HCT116 (cell line): ENCODE measurements at regions not wholly inside any gene's neighbourhood (a gene's known extent, or its start where the extent isn't known, plus 50 kb on each side); places are given as distances from the start of the nearest gene placed in this dataset.

Experiments
- ATAC-seq: fragments of 200-7000 bp; cut with Tn5 transposase; 2 replicates; pipeline ENCODE4 v1.9.1; 2020; ENCODE audit warnings: mild to moderate bottlenecking, moderate library complexity
- BruUV-seq: library from RNA; stranded (reverse); fragments of 400-500 nt; replicated peaks from 2 replicates; lab custom pipeline; 2021; lab: Mats Ljungman, UMichigan
- CTCF ChIA-PET: fragments of 300-600 bp; sonication (Branson Sonifier 250); formaldehyde crosslinking; loops from one replicate; lab custom pipeline; 2021; ENCODE audit warnings: antibody characterized with exemption; lab: Charles Lee
- POLR2A ChIA-PET: fragments of 300-600, 350-600 bp; sonication (Branson Sonifier 250); formaldehyde crosslinking; loops from one replicate; lab custom pipeline; 2021; ENCODE audit warnings: antibody characterized with exemption; lab: Charles Lee
- RAD21 ChIA-PET, 2 experiments: fragments of 300-600 bp; sonication (Branson Sonifier 250); formaldehyde crosslinking; loops; one replicate each; lab custom pipeline; 2023; ENCODE audit warnings: low total read pairs in 2 of 2; ENCODE audit not compliant: uncharacterized antibody in 2 of 2, unreplicated experiment in 2 of 2, low non-redundant PET in 1 of 2; lab: Charles Lee
- DNase-seq: peaks from one replicate; pipeline ENCODE4 v3.0.0-alpha.2; 2010; ENCODE audit warnings: low read depth, low spot score
- H2AFZ ChIP-seq: fragments of 200-600 bp; shearing (Covaris generic), sonication (generic); 2 replicates; pipeline ENCODE4 v1.6.1; 2017; ENCODE audit warnings: low read depth, mixed run types, mixed read lengths, antibody characterized with exemption, low read length; ENCODE audit not compliant: poor library complexity, severe bottlenecking
- H3K27ac ChIP-seq: 2 replicates; pipeline ENCODE4 v1.5.1; 2012; ENCODE audit warnings: low read depth, low read length
- H3K27me3 ChIP-seq: fragments of 200-600 bp; sonication (generic); 2 replicates; pipeline ENCODE4 v1.6.1; 2016; ENCODE audit warnings: mixed run types, low read length, mixed read lengths; ENCODE audit not compliant: insufficient read depth
- H3K36me3 ChIP-seq, 2 experiments: fragments of 200-500 bp in 1 of 2; fragments of 200-600 bp in 1 of 2; sonication (Bioruptor generic) in 1 of 2; sonication (generic) in 1 of 2; 2 replicates each; pipeline versions ENCODE4 v1.5.1 to v1.6.1; 2014 to 2016; ENCODE audit warnings: low read length in 2 of 2, inconsistent platforms in 1 of 2, mixed read lengths in 1 of 2, mixed run types in 1 of 2; ENCODE audit not compliant: insufficient read depth in 2 of 2, control insufficient read depth in 1 of 2
- H3K4me1 ChIP-seq, 2 experiments: fragments of 200-600 bp in 1 of 2; sonication (generic) in 1 of 2; 2 replicates each; pipeline versions ENCODE4 v1.5.1 to v1.6.1; 2012 to 2017; ENCODE audit warnings: low read length in 2 of 2, inconsistent platforms in 1 of 2, mild to moderate bottlenecking in 1 of 2, mixed read lengths in 1 of 2, mixed run types in 1 of 2, moderate library complexity in 1 of 2; ENCODE audit not compliant: insufficient read depth in 2 of 2, control insufficient read depth in 1 of 2
- H3K4me2 ChIP-seq: fragments of 200-600 bp; sonication (generic); 2 replicates; pipeline ENCODE4 v1.6.1; 2017; ENCODE audit warnings: mixed run types, low read length, mixed read lengths
- H3K4me3 ChIP-seq, 2 experiments: fragments of 200-600 bp in 1 of 2; sonication (generic) in 1 of 2; replicated peaks in 1 of 2; 2 replicates each; pipeline ENCODE4 v1.5.1; 2011 to 2016; ENCODE audit warnings: low read length in 2 of 2, control low read depth in 1 of 2, low read depth in 1 of 2, mild to moderate bottlenecking in 1 of 2, mixed read lengths in 1 of 2, mixed run types in 1 of 2
- H3K79me2 ChIP-seq: fragments of 200-600 bp; sonication (generic); 2 replicates; pipeline ENCODE4 v1.6.1; 2017; ENCODE audit warnings: mild to moderate bottlenecking, mixed run types, low read length, moderate library complexity, mixed read lengths; ENCODE audit not compliant: insufficient read depth
- H3K9ac ChIP-seq: fragments of 200-600 bp; sonication (generic); 2 replicates; pipeline ENCODE4 v1.6.1; 2016; ENCODE audit warnings: low read length, mixed read lengths
- H3K9me2 ChIP-seq: fragments of 200-600 bp; sonication (generic), shearing (Covaris generic); 2 replicates; pipeline ENCODE4 v1.6.1; 2017; ENCODE audit warnings: mixed run types, mild to moderate bottlenecking, moderate library complexity; ENCODE audit not compliant: insufficient read depth
- H3K9me3 ChIP-seq, 2 experiments: fragments of 200-500 bp in 1 of 2; fragments of 200-600 bp in 1 of 2; sonication (Bioruptor generic) in 1 of 2; sonication (generic) in 1 of 2; 2 replicates each; pipeline ENCODE4 v1.6.1; 2014 to 2017; ENCODE audit warnings: low read length in 2 of 2, mixed read lengths in 2 of 2, inconsistent platforms in 1 of 2, low read depth in 1 of 2, mild to moderate bottlenecking in 1 of 2, mixed run types in 1 of 2, moderate library complexity in 1 of 2; ENCODE audit not compliant: control insufficient read depth in 1 of 2, insufficient read depth in 1 of 2
- H4K20me1 ChIP-seq: fragments of 200-600 bp; sonication (generic), shearing (Covaris generic); 2 replicates; pipeline ENCODE4 v1.6.1; 2017; ENCODE audit warnings: mixed run types, mild to moderate bottlenecking, moderate library complexity; ENCODE audit not compliant: insufficient read depth
- ATF3 ChIP-seq: IDR thresholded peaks from 2 replicates; pipeline ENCODE4 v1.6.1; 2012
- CEBPB ChIP-seq: IDR thresholded peaks from 2 replicates; pipeline ENCODE4 v1.6.1; 2012; ENCODE audit warnings: low read depth
- EGR1 ChIP-seq: IDR thresholded peaks from 2 replicates; pipeline ENCODE4 v1.6.1; 2012; ENCODE audit warnings: low read depth
- ELF1 ChIP-seq: IDR thresholded peaks from 2 replicates; pipeline ENCODE4 v1.6.1; 2012; ENCODE audit warnings: low read depth, borderline replicate concordance
- EZH2 ChIP-seq: fragments of 200-600 bp; sonication (generic); IDR thresholded peaks from 2 replicates; pipeline ENCODE4 v1.6.1; 2017; ENCODE audit warnings: antibody characterized with exemption, mixed run types
- FOSL1 ChIP-seq: IDR thresholded peaks from 2 replicates; pipeline ENCODE4 v1.6.1; 2012; ENCODE audit warnings: low read depth
- MAX ChIP-seq: IDR thresholded peaks from 2 replicates; pipeline ENCODE4 v1.6.1; 2012
- RAD21 ChIP-seq: IDR thresholded peaks from 2 replicates; pipeline ENCODE4 v1.6.1; 2012; ENCODE audit warnings: low read depth, mild to moderate bottlenecking
- REST ChIP-seq: IDR thresholded peaks from 2 replicates; pipeline ENCODE4 v1.6.1; 2012; ENCODE audit warnings: low read depth
- SIN3A ChIP-seq: IDR thresholded peaks from 2 replicates; pipeline ENCODE4 v1.6.1; 2012; ENCODE audit warnings: low read depth
- SRF ChIP-seq: IDR thresholded peaks from 2 replicates; pipeline ENCODE4 v1.6.1; 2012; ENCODE audit warnings: low read depth
- YY1 ChIP-seq: IDR thresholded peaks from 2 replicates; pipeline ENCODE4 v1.6.1; 2011; ENCODE audit warnings: low read length, low read depth, moderate library complexity, mild to moderate bottlenecking; ENCODE audit not compliant: insufficient replicate concordance; ENCODE audit errors: extremely low read depth
- ZFX ChIP-seq: fragments of 450-650 bp; IDR thresholded peaks from 2 replicates; pipeline ENCODE4 v1.6.1; 2017
- ZNF274 ChIP-seq: fragments of 200-500 bp; sonication (Bioruptor generic); IDR thresholded peaks from 2 replicates; pipeline ENCODE4 v1.6.1; 2014; ENCODE audit warnings: mild to moderate bottlenecking, low read depth, low read length, inconsistent platforms
- intact Hi-C: fragments of 100-400 bp; cut with micrococcal nuclease; formaldehyde crosslinking; loops from 2 replicates; pipeline ENCODE4 v1.10.0; 2022
- TF ChIP-seq, protein P1 (sequence below), 3 experiments: fragments of 200-600 bp in 1 of 3; sonication (generic) in 1 of 3; IDR thresholded peaks in 2 of 3; conservative IDR thresholded peaks in 1 of 3; 2 replicates each; pipeline ENCODE4 v1.5.1; 2012 to 2017; ENCODE audit warnings: low read depth in 2 of 3, low read length in 2 of 3, antibody characterized with exemption in 1 of 3, borderline replicate concordance in 1 of 3, control low read depth in 1 of 3, mild to moderate bottlenecking in 1 of 3, mixed read lengths in 1 of 3, mixed run types in 1 of 3, moderate library complexity in 1 of 3; ENCODE audit not compliant: insufficient read depth in 1 of 3
- TF ChIP-seq, protein P2 (sequence below): IDR thresholded peaks from 2 replicates; pipeline ENCODE4 v1.6.1; 2011; ENCODE audit warnings: mild to moderate bottlenecking, low read length, moderate library complexity; ENCODE audit not compliant: insufficient replicate concordance; ENCODE audit errors: extremely low read depth

DNA sequence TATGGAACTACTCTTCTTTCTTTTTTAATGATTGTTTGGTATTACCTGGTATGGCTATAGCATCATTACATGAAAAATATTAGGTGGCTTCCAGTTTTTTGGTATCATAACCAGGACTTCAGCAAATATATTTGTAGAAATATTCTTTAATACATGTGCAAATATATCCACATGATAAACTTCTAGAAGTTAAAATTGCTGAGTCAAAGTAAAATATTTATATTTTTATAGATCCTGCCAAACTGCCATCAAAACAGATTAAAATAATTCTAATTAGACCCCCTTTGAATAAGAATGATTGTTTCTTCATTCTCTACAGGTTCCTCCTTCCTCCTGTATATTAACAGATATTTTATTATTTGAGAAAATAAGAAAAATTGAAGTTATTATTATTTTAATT, 708.5 kb upstream of the INTU start:
- H3K9ac ChIP-seq = no peak overlapping the region
- no peak overlapping the region for H3K27ac ChIP-seq
- H3K4me2 ChIP-seq = no peak overlapping the region
- H4K20me1 ChIP-seq = no peaks in the 10 kb centered on the region
- H3K27me3 ChIP-seq = no peaks in the 10 kb centered on the region
- no peaks in the 10 kb centered on the region for H3K36me3 ChIP-seq
- POLR2A ChIA-PET = no interaction called here
- H3K4me3 ChIP-seq = no peak overlapping the region
- intact Hi-C loops = no loop called here
- DNase-seq = no peak
- RAD21 ChIA-PET = no interaction called here
- H3K4me1 ChIP-seq = no peaks in the 10 kb centered on the region
- CTCF ChIA-PET = no interaction called here
- no peak for ATAC-seq
- no peaks in the 10 kb centered on the region for H3K9me3 ChIP-seq
- TF ChIP-seq RAD21 (no peak), ELF1 (no peak), CEBPB (no peak), EGR1 (no peak), ZFX (no peak), ZNF274 (no peak), EZH2 (no peak), ATF3 (no peak), FOSL1 (no peak), SIN3A (no peak), MAX (no peak), SRF (no peak), REST (no peak), YY1 (no peak)
- TF ChIP-seq, protein P1, sequence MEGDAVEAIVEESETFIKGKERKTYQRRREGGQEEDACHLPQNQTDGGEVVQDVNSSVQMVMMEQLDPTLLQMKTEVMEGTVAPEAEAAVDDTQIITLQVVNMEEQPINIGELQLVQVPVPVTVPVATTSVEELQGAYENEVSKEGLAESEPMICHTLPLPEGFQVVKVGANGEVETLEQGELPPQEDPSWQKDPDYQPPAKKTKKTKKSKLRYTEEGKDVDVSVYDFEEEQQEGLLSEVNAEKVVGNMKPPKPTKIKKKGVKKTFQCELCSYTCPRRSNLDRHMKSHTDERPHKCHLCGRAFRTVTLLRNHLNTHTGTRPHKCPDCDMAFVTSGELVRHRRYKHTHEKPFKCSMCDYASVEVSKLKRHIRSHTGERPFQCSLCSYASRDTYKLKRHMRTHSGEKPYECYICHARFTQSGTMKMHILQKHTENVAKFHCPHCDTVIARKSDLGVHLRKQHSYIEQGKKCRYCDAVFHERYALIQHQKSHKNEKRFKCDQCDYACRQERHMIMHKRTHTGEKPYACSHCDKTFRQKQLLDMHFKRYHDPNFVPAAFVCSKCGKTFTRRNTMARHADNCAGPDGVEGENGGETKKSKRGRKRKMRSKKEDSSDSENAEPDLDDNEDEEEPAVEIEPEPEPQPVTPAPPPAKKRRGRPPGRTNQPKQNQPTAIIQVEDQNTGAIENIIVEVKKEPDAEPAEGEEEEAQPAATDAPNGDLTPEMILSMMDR (IDR thresholded peaks at IDR 0.05 in 2 of 3, conservative IDR thresholded peaks at IDR 0.05 in 1 of 3; ENCODE audit: borderline replicate concordance in 1 of 3, insufficient read depth in 1 of 3, low read depth in 2 of 3, low read length in 2 of 3) = no peak
- TF ChIP-seq, protein P2, sequence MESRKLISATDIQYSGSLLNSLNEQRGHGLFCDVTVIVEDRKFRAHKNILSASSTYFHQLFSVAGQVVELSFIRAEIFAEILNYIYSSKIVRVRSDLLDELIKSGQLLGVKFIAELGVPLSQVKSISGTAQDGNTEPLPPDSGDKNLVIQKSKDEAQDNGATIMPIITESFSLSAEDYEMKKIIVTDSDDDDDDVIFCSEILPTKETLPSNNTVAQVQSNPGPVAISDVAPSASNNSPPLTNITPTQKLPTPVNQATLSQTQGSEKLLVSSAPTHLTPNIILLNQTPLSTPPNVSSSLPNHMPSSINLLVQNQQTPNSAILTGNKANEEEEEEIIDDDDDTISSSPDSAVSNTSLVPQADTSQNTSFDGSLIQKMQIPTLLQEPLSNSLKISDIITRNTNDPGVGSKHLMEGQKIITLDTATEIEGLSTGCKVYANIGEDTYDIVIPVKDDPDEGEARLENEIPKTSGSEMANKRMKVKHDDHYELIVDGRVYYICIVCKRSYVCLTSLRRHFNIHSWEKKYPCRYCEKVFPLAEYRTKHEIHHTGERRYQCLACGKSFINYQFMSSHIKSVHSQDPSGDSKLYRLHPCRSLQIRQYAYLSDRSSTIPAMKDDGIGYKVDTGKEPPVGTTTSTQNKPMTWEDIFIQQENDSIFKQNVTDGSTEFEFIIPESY = no peak
- no peak overlapping the region for H2AFZ ChIP-seq
- H3K9me2 ChIP-seq = no peaks in the 10 kb centered on the region
- BruUV-seq = no TSS peak
- H3K79me2 ChIP-seq = no peaks in the 10 kb centered on the region
